HG02588 (cell line): ENCODE measurements at regions not wholly inside any gene's neighbourhood (a gene's known extent, or its start where the extent isn't known, plus 50 kb on each side); places are given as distances from the start of the nearest gene placed in this dataset.

Experiments used
- ATAC-seq: cut with Tn5 transposase; IDR thresholded peaks from one replicate; pipeline ENCODE4 v1.9.1; 2021; ENCODE audit warnings: mild to moderate bottlenecking, moderate library complexity; ENCODE audit not compliant: unreplicated experiment

- no peak for ATAC-seq
Measured at GRCh38 chr18:37660658-37661057, 95.1 kb upstream of the CELF4 start.

GRCh38 chr18:37659906-37660305, 94.3 kb upstream of the CELF4 start:
- no peak for ATAC-seq

- no peak for ATAC-seq
Measured at GRCh38 chr18:37658894-37659293, 93.3 kb upstream of the CELF4 start.

- no peak for ATAC-seq
Measured at GRCh38 chr18:37657493-37657892, 91.9 kb upstream of the CELF4 start.

GRCh38 chr18:37654731-37655369, 89.3 kb upstream of the CELF4 start:
- ATAC-seq, result no peak

- no peak for ATAC-seq
Measured at GRCh38 chr18:37654034-37654433, 88.4 kb upstream of the CELF4 start.

GRCh38 chr18:37653618-37654017, 88.0 kb upstream of the CELF4 start:
- no peak for ATAC-seq

- ATAC-seq, result no peak
Measured at GRCh38 chr18:37649930-37650329, 84.3 kb upstream of the CELF4 start.

GRCh38 chr18:37649416-37649815, 83.8 kb upstream of the CELF4 start:
- ATAC-seq, result no peak

- no peak for ATAC-seq
Measured at GRCh38 chr18:37641573-37641972, 76.0 kb upstream of the CELF4 start.

- ATAC-seq, result no peak
Measured at GRCh38 chr18:37640504-37640903, 74.9 kb upstream of the CELF4 start.

GRCh38 chr18:37639846-37640245, 74.2 kb upstream of the CELF4 start:
- ATAC-seq, result no peak

GRCh38 chr18:37637478-37637850, 71.9 kb upstream of the CELF4 start:
- ATAC-seq, result no peak

GRCh38 chr18:37636831-37637477, 71.4 kb upstream of the CELF4 start:
- no peak for ATAC-seq

- ATAC-seq, result no peak
Measured at GRCh38 chr18:37634516-37634915, 68.9 kb upstream of the CELF4 start.

GRCh38 chr18:37631422-37631821, 65.8 kb upstream of the CELF4 start:
- ATAC-seq, result no peak

GRCh38 chr18:37630334-37630733, 64.7 kb upstream of the CELF4 start:
- no peak for ATAC-seq

- no peak for ATAC-seq
Measured at GRCh38 chr18:37628470-37629220, 63.0 kb upstream of the CELF4 start.

- ATAC-seq, result no peak
Measured at GRCh38 chr18:37624318-37624717, 58.7 kb upstream of the CELF4 start.

- ATAC-seq, result no peak
Measured at GRCh38 chr18:37619964-37620363, 54.4 kb upstream of the CELF4 start.

- no peak for ATAC-seq
Measured at GRCh38 chr18:37617623-37618022, 52.0 kb upstream of the CELF4 start.
